Erythroblast (primary cell): ENCODE measurements at regions not wholly inside any gene's neighbourhood (a gene's known extent, or its start where the extent isn't known, plus 50 kb on each side); places are given as distances from the start of the nearest gene placed in this dataset.

ENCODE experiments used
- GATA1 ChIP-seq: IDR thresholded peaks from 2 replicates; pipeline ENCODE4 v1.6.1; 2011; ENCODE audit warnings: low read depth, mild to moderate bottlenecking, control low read depth, low read length, moderate library complexity
- POLR2A ChIP-seq: IDR thresholded peaks from 2 replicates; pipeline ENCODE4 v1.6.1; 2011; ENCODE audit warnings: mild to moderate bottlenecking, low read length

GRCh38 chr1:213670692-213671023 is 317.1 kb upstream of the PROX1 start:
- TF ChIP-seq POLR2A: no peak
- no peak for TF ChIP-seq GATA1
